Thyroid gland (tissue), 4 donors: ENCODE measurements at regions not wholly inside any gene's neighbourhood (a gene's known extent, or its start where the extent isn't known, plus 50 kb on each side); places are given as distances from the start of the nearest gene placed in this dataset.

ENCODE experiments used
- CTCF ChIP-seq, 6 experiments: fragments of 200-600 bp in 3 of 6; fragments of 450-650 bp in 3 of 6; sonication (generic) in 3 of 6; IDR thresholded peaks; one replicate each; pipeline ENCODE4 v1.5.1; 2016 to 2019; ENCODE audit warnings: antibody characterized with exemption in 6 of 6, mild to moderate bottlenecking in 2 of 6, inconsistent platforms in 1 of 6, moderate library complexity in 1 of 6
- POLR2A ChIP-seq, 2 donors: fragments of 450-650 bp; IDR thresholded peaks; one replicate each; pipeline ENCODE4 v1.6.1; 2017; ENCODE audit warnings: antibody characterized with exemption in 2 of 2, mild to moderate bottlenecking in 2 of 2, moderate library complexity in 1 of 2

DNA sequence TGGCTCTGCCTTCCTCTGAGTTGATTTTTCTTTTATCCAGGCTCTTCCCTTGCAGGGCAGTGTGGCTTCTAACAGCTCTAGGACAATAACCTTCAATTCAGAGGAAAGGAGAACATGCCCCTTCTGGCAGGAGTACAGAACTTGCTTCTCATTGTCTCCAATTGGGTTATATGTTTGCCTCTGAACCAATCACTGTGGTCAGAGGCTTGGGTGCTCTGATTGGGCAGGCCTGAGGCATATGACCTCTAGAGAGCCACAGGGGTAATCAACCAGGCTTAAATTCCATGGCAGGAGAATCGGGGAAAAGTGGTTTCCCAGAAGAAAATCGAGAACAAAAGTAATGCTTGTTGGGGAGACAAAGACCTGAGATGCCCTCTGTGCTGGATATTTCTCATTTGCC lies 240.0 kb downstream of the REEP3 start:
- TF ChIP-seq CTCF (IDR thresholded peaks at IDR 0.05) (no peak), POLR2A (IDR thresholded peaks at IDR 0.05) (no peak)
